ENCODE measurements at regions not wholly inside any gene's neighbourhood (a gene's known extent, or its start where the extent isn't known, plus 50 kb on each side); places are given as distances from the start of the nearest gene placed in this dataset.

- no peak for DNase-seq (ENCODE audit: low spot score)
- no peaks in the 10 kb centered on the region for H3K9me3 ChIP-seq (ENCODE audit: control insufficient read depth in 4 of 4, low read length in 3 of 4)
- H3K4me3 ChIP-seq (ENCODE audit: low read depth in 1 of 3, low read length in 3 of 3) = no peak overlapping the region
- H3K4me1 ChIP-seq (ENCODE audit: control insufficient read depth in 4 of 4, insufficient read depth in 4 of 4, low read length in 3 of 4) = no peaks in the 10 kb centered on the region
- no peaks in the 10 kb centered on the region for H3K27me3 ChIP-seq (ENCODE audit: control insufficient read depth in 4 of 4, insufficient read depth in 4 of 4, low read length in 3 of 4)
- H3K9ac ChIP-seq (ENCODE audit: low read depth in 1 of 2, low read length in 2 of 2) = no peak overlapping the region
- WGBS = 58% methylated on average over 4 of the region's 4 CpGs
- H3K27ac ChIP-seq (ENCODE audit: low read depth in 1 of 2, low read length in 2 of 2) = no peak overlapping the region
- TF ChIP-seq RXRA (IDR thresholded peaks at IDR 0.05) (no peak), SP1 (IDR thresholded peaks at IDR 0.05) (no peak), GABPA (IDR thresholded peaks at IDR 0.05 in 1 of 2, conservative IDR thresholded peaks at IDR 0.05 in 1 of 2) (no peak), YY1 (IDR thresholded peaks at IDR 0.05) (no peak), JUND (IDR thresholded peaks at IDR 0.05) (no peak), EGR1 (IDR thresholded peaks at IDR 0.05; ENCODE audit: low read depth in 2 of 2) (no peak), MAX (IDR thresholded peaks at IDR 0.05) (no peak), NR2F2 (IDR thresholded peaks at IDR 0.05) (no peak), RAD21 (IDR thresholded peaks at IDR 0.05) (no peak), REST (IDR thresholded peaks at IDR 0.05) (no peak), FOXA1 (IDR thresholded peaks at IDR 0.05) (no peak), HNF4A (conservative IDR thresholded peaks at IDR 0.05) (no peak), TAF1 (conservative IDR thresholded peaks at IDR 0.05) (no peak), FOXA2 (IDR thresholded peaks at IDR 0.05) (no peak), ATF3 (IDR thresholded peaks at IDR 0.05) (no peak), HNF4G (IDR thresholded peaks at IDR 0.05) (no peak)
- TF ChIP-seq, protein P1, sequence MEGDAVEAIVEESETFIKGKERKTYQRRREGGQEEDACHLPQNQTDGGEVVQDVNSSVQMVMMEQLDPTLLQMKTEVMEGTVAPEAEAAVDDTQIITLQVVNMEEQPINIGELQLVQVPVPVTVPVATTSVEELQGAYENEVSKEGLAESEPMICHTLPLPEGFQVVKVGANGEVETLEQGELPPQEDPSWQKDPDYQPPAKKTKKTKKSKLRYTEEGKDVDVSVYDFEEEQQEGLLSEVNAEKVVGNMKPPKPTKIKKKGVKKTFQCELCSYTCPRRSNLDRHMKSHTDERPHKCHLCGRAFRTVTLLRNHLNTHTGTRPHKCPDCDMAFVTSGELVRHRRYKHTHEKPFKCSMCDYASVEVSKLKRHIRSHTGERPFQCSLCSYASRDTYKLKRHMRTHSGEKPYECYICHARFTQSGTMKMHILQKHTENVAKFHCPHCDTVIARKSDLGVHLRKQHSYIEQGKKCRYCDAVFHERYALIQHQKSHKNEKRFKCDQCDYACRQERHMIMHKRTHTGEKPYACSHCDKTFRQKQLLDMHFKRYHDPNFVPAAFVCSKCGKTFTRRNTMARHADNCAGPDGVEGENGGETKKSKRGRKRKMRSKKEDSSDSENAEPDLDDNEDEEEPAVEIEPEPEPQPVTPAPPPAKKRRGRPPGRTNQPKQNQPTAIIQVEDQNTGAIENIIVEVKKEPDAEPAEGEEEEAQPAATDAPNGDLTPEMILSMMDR (IDR thresholded peaks at IDR 0.05; ENCODE audit: low read depth, low read length, missing input control) = no peak
- TF ChIP-seq, protein P2, sequence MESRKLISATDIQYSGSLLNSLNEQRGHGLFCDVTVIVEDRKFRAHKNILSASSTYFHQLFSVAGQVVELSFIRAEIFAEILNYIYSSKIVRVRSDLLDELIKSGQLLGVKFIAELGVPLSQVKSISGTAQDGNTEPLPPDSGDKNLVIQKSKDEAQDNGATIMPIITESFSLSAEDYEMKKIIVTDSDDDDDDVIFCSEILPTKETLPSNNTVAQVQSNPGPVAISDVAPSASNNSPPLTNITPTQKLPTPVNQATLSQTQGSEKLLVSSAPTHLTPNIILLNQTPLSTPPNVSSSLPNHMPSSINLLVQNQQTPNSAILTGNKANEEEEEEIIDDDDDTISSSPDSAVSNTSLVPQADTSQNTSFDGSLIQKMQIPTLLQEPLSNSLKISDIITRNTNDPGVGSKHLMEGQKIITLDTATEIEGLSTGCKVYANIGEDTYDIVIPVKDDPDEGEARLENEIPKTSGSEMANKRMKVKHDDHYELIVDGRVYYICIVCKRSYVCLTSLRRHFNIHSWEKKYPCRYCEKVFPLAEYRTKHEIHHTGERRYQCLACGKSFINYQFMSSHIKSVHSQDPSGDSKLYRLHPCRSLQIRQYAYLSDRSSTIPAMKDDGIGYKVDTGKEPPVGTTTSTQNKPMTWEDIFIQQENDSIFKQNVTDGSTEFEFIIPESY (IDR thresholded peaks at IDR 0.05) = no peak
- H3K36me3 ChIP-seq (ENCODE audit: control insufficient read depth in 4 of 4, insufficient read depth in 3 of 4, low read depth in 1 of 4, low read length in 3 of 4) = no peaks in the 10 kb centered on the region
These were observed 178.0 kb upstream of the SLC8A1 start for GRCh38 chr2:40629768-40630434.
